Endothelial cell of umbilical vein (primary cell): ENCODE measurements at regions not wholly inside any gene's neighbourhood (a gene's known extent, or its start where the extent isn't known, plus 50 kb on each side); places are given as distances from the start of the nearest gene placed in this dataset.

Source experiments
- BruUV-seq: library from RNA; stranded (reverse); fragments of 400-500 nt; replicated peaks from 2 replicates; lab custom pipeline; 2021; lab: Mats Ljungman, UMichigan
- CTCF ChIA-PET: fragments of 300-600, 350-600 bp; sonication (Branson Sonifier 250); formaldehyde crosslinking; loops from one replicate; lab custom pipeline; 2021; ENCODE audit warnings: antibody characterized with exemption, inconsistent platforms; lab: Charles Lee
- POLR2A ChIA-PET: fragments of 300-600, 350-600 bp; sonication (Branson Sonifier 250); formaldehyde crosslinking; loops from one replicate; lab custom pipeline; 2021; ENCODE audit warnings: antibody characterized with exemption, inconsistent platforms; lab: Charles Lee
- DNase-seq: peaks from one replicate; pipeline ENCODE4 v3.0.0-alpha.2; 2011; ENCODE audit warnings: low read depth, low spot score
- FAIRE-seq: peaks from 2 replicates; lab custom pipeline; 2011; peaks lifted over from hg19 to GRCh38; lab: Jason Lieb, UNC
- H2AFZ ChIP-seq: 2 replicates; pipeline ENCODE4 v1.6.0; 2012; ENCODE audit warnings: low read depth, low read length, control low read depth, inconsistent platforms
- H3K27ac ChIP-seq: 2 replicates; pipeline ENCODE4 v1.5.1; 2011; ENCODE audit warnings: low read depth, mild to moderate bottlenecking, control low read depth, low read length, moderate library complexity; ENCODE audit not compliant: insufficient read depth
- H3K27me3 ChIP-seq, 2 experiments: 2 replicates each; pipeline versions ENCODE4 v1.6.0 to v1.6.1; 2011; ENCODE audit warnings: low read length in 2 of 2, mixed read lengths in 1 of 2; ENCODE audit not compliant: control insufficient read depth in 2 of 2, insufficient read depth in 2 of 2
- H3K36me3 ChIP-seq, 2 experiments: 2 replicates in 1 of 2; 3 replicates in 1 of 2; pipeline ENCODE4 v1.5.1; 2011; ENCODE audit warnings: low read length in 2 of 2, mild to moderate bottlenecking in 1 of 2, moderate library complexity in 1 of 2; ENCODE audit not compliant: control insufficient read depth in 2 of 2, insufficient read depth in 2 of 2; ENCODE audit errors: extremely low read depth in 1 of 2
- H3K4me1 ChIP-seq: 3 replicates; pipeline ENCODE4 v1.5.1; 2011; ENCODE audit warnings: mild to moderate bottlenecking, low read length; ENCODE audit not compliant: control insufficient read depth, insufficient read depth; ENCODE audit errors: extremely low read depth
- H3K4me2 ChIP-seq: 2 replicates; pipeline ENCODE4 v1.6.1; 2011; ENCODE audit warnings: low read length, control low read depth, mixed read lengths; ENCODE audit not compliant: insufficient read depth
- H3K4me3 ChIP-seq, 3 experiments: fragments of 200-600 bp in 1 of 3; sonication (generic), shearing (Covaris generic) in 1 of 3; replicated peaks in 1 of 3; 2 replicates each; pipeline ENCODE4 v1.5.1; 2011 to 2016; ENCODE audit warnings: control low read depth in 3 of 3, low read length in 3 of 3, mild to moderate bottlenecking in 2 of 3, inconsistent platforms in 1 of 3, low read depth in 1 of 3, moderate library complexity in 1 of 3; ENCODE audit not compliant: insufficient read depth in 1 of 3
- H3K79me2 ChIP-seq: 2 replicates; pipeline ENCODE4 v1.6.0; 2012; ENCODE audit warnings: low read length, inconsistent platforms; ENCODE audit not compliant: control insufficient read depth, insufficient read depth
- H3K9ac ChIP-seq: replicated peaks from 2 replicates; pipeline ENCODE3; 2011; ENCODE audit warnings: low read length, control low read depth; ENCODE audit not compliant: insufficient read depth; ENCODE audit errors: extremely low read depth
- H3K9me1 ChIP-seq: replicated peaks from 3 replicates; pipeline ENCODE4 v1.6.0; 2011; ENCODE audit warnings: mild to moderate bottlenecking, low read length; ENCODE audit not compliant: control insufficient read depth, insufficient read depth; ENCODE audit errors: extremely low read depth
- H3K9me3 ChIP-seq: replicated peaks from 2 replicates; pipeline ENCODE4 v1.5.1; 2012; ENCODE audit warnings: low read length, inconsistent platforms; ENCODE audit not compliant: control insufficient read depth, insufficient read depth
- H4K20me1 ChIP-seq: replicated peaks from 2 replicates; pipeline ENCODE3; 2011; ENCODE audit warnings: mild to moderate bottlenecking, low read length; ENCODE audit not compliant: control insufficient read depth, insufficient read depth; ENCODE audit errors: extremely low read depth
- EZH2 ChIP-seq: IDR thresholded peaks from 2 replicates; pipeline ENCODE4 v1.6.1; 2012; ENCODE audit warnings: borderline replicate concordance, low read depth, mild to moderate bottlenecking, moderate library complexity, low read length, inconsistent platforms; ENCODE audit not compliant: severe bottlenecking
- FOS ChIP-seq: IDR thresholded peaks from 2 replicates; pipeline ENCODE4 v1.6.1; 2011; ENCODE audit warnings: mild to moderate bottlenecking, low read length, moderate library complexity, borderline replicate concordance; ENCODE audit not compliant: insufficient read depth
- MAX ChIP-seq: IDR thresholded peaks from 2 replicates; pipeline ENCODE4 v1.6.1; 2011; ENCODE audit not compliant: insufficient read depth, insufficient read length
- MYC ChIP-seq: IDR thresholded peaks from one replicate; pipeline ENCODE4 v1.6.1; 2011; ENCODE audit warnings: mild to moderate bottlenecking, low read depth, low read length
- POLR2A ChIP-seq: IDR thresholded peaks from 2 replicates; pipeline ENCODE4 v1.6.1; 2012; ENCODE audit warnings: low read depth, mild to moderate bottlenecking, control low read depth, low read length
- dilution Hi-C: fragments of 300-500 bp; cut with MboI; formaldehyde crosslinking; loops from one replicate; pipeline ENCODE4 v1.15.0; 2019; ENCODE audit warnings: low sequenced_read_pairs; ENCODE audit not compliant: extremely low pct_ligation_motif_present
- intact Hi-C: fragments of 100-400 bp; cut with micrococcal nuclease; formaldehyde crosslinking; loops from one replicate; pipeline ENCODE4 v1.10.0; 2022

GRCh38 chr7:26468625-26469024 lies 177.0 kb downstream of the SNX10 start:
- intact Hi-C loops (no loop called here), dilution Hi-C loops (no loop called here)
- Histone ChIP-seq H3K4me2 (no peak overlapping the region), H3K9me3 (no peaks in the 10 kb centered on the region), H3K27me3 (peaks cover 0 to 6% of the 10 kb centered on the region in 2 experiments), H3K4me3 (no peak overlapping the region), H3K9me1 (no peaks in the 10 kb centered on the region), H3K4me1 (no peaks in the 10 kb centered on the region), H3K36me3 (no peaks in the 10 kb centered on the region), H3K9ac (no peak overlapping the region), H3K27ac (no peak overlapping the region), H2AFZ (no peak overlapping the region), H4K20me1 (no peaks in the 10 kb centered on the region), H3K79me2 (no peaks in the 10 kb centered on the region)
- FAIRE-seq = no peak
- POLR2A ChIA-PET = no interaction called here
- BruUV-seq = no TSS peak
- CTCF ChIA-PET = interaction anchor here (0.7 to 1.8 kb wide), 2 partner anchors 14 to 59 kb away, joined by 3 read pairs; no protein-coding TSS in a partner anchor
- DNase-seq = no peak
- TF ChIP-seq MAX (no peak), MYC (no peak)

- DNase-seq = no peak
- no peaks in the 10 kb centered on the region for H3K36me3 ChIP-seq
- H2AFZ ChIP-seq = no peak overlapping the region
- dilution Hi-C loops (no loop called here), intact Hi-C loops (no loop called here)
- no TSS peak for BruUV-seq
- no peaks in the 10 kb centered on the region for H3K9me1 ChIP-seq
- H3K27me3 ChIP-seq = peaks cover 0 to 6% of the 10 kb centered on the region in 2 experiments
- no peaks in the 10 kb centered on the region for H3K9me3 ChIP-seq
- no peaks in the 10 kb centered on the region for H3K4me1 ChIP-seq
- H4K20me1 ChIP-seq = no peaks in the 10 kb centered on the region
- no peak for FAIRE-seq
- no peak overlapping the region for H3K4me3 ChIP-seq
- no peak overlapping the region for H3K4me2 ChIP-seq
- ChIA-PET CTCF (interaction anchor here (0.7 to 1.8 kb wide), 3 partner anchors 14 to 59 kb away, joined by 3 to 4 read pairs (median 3); no protein-coding TSS in a partner anchor), POLR2A (no interaction called here)
- no peaks in the 10 kb centered on the region for H3K79me2 ChIP-seq
- no peak overlapping the region for H3K9ac ChIP-seq
- TF ChIP-seq POLR2A = no peak
- TF ChIP-seq FOS = no peak
- TF ChIP-seq MYC = no peak
- TF ChIP-seq EZH2 = no peak
- no peak overlapping the region for H3K27ac ChIP-seq
Measured at GRCh38 chr7:26469188-26469587, 177.5 kb downstream of the SNX10 start.
